GM21723 (cell line): ENCODE measurements at regions not wholly inside any gene's neighbourhood (a gene's known extent, or its start where the extent isn't known, plus 50 kb on each side); places are given as distances from the start of the nearest gene placed in this dataset.

ENCODE experiments used
- ATAC-seq: cut with Tn5 transposase; IDR thresholded peaks from one replicate; pipeline ENCODE4 v1.9.1; 2021; ENCODE audit warnings: mild to moderate bottlenecking, moderate library complexity; ENCODE audit not compliant: unreplicated experiment

GRCh38 chr3:8446845-8447244, 54.8 kb upstream of the LMCD1 start:
- no peak for ATAC-seq

- no peak for ATAC-seq
Measured at GRCh38 chr3:8450618-8451017, 51.0 kb upstream of the LMCD1 start.

- ATAC-seq, result no peak
Measured at GRCh38 chr3:8451696-8452095, 49.9 kb upstream of the LMCD1 start.
